ENCODE measurements at regions not wholly inside any gene's neighbourhood (a gene's known extent, or its start where the extent isn't known, plus 50 kb on each side); places are given as distances from the start of the nearest gene placed in this dataset.

GRCh38 chrX:33273535-33273934, 62.2 kb upstream of the DMD start:
- FAIRE-seq (no peak), DNase-seq (ENCODE audit: low read depth, low spot score) (no peak)

GRCh38 chrX:33272986-33273385, 61.6 kb upstream of the DMD start:
- dilution Hi-C loops (cut with MboI; ENCODE audit: extremely low pct_ligation_motif_present, low sequenced_read_pairs) = no loop called here
- no peak for DNase-seq (ENCODE audit: low read depth, low spot score)

More at GRCh38 chrX:33273535-33273934, 62.2 kb upstream of the DMD start:
- H3K27me3 ChIP-seq (ENCODE audit: control insufficient read depth, extremely low read depth, insufficient read depth, low read length) = no peaks in the 10 kb centered on the region
- no peak overlapping the region for H3K27ac ChIP-seq (ENCODE audit: control insufficient read depth, insufficient read depth, low read length)
- H3K36me3 ChIP-seq (ENCODE audit: control insufficient read depth in 2 of 2, extremely low read depth in 1 of 2, insufficient read depth in 2 of 2, low read length in 2 of 2) = no peaks in the 10 kb centered on the region
- no peaks in the 10 kb centered on the region for H3K9me3 ChIP-seq (ENCODE audit: control insufficient read depth, low read depth, low read length)
- peaks cover 4% of the 10 kb centered on the region for H3K4me1 ChIP-seq (ENCODE audit: control insufficient read depth, extremely low read depth, insufficient read depth, low read length)
- no peak overlapping the region for H2AFZ ChIP-seq (ENCODE audit: control insufficient read depth, low read length)
- dilution Hi-C loops (cut with MboI; ENCODE audit: extremely low pct_ligation_motif_present, low sequenced_read_pairs) = no loop called here
- H4K20me1 ChIP-seq (ENCODE audit: control insufficient read depth, extremely low read depth, insufficient read depth, low read length) = no peaks in the 10 kb centered on the region
- H3K79me2 ChIP-seq (ENCODE audit: control insufficient read depth, insufficient read depth, low read length) = no peaks in the 10 kb centered on the region
- no peak overlapping the region for H3K4me2 ChIP-seq (ENCODE audit: control insufficient read depth, extremely low read depth, insufficient read depth, low read depth, low read length)
- H3K9me1 ChIP-seq (ENCODE audit: control insufficient read depth, extremely low read depth, insufficient read depth, low read length) = no peaks in the 10 kb centered on the region
- H3K9ac ChIP-seq (ENCODE audit: control insufficient read depth, extremely low read depth, insufficient read depth, low read length) = no peak overlapping the region
- TF ChIP-seq EZH2 (IDR thresholded peaks at IDR 0.05; ENCODE audit: low read length) (no peak), CTCF (optimal IDR thresholded peaks at IDR 0.05 in 1 of 3, IDR thresholded peaks at IDR 0.05 in 1 of 3, conservative IDR thresholded peaks at IDR 0.05 in 1 of 3; ENCODE audit: extremely low read depth in 1 of 3, insufficient read depth in 2 of 3, low read length in 3 of 3) (no peak)
- no peak overlapping the region for H3K4me3 ChIP-seq (ENCODE audit: control insufficient read depth in 2 of 3, extremely low read depth in 1 of 3, insufficient read depth in 2 of 3, low read depth in 1 of 3, low read length in 3 of 3)

More at GRCh38 chrX:33272986-33273385, 61.6 kb upstream of the DMD start:
- no peak for TF ChIP-seq EZH2 (IDR thresholded peaks at IDR 0.05; ENCODE audit: low read length)
- no peak for TF ChIP-seq CTCF (optimal IDR thresholded peaks at IDR 0.05 in 1 of 3, IDR thresholded peaks at IDR 0.05 in 1 of 3, conservative IDR thresholded peaks at IDR 0.05 in 1 of 3; ENCODE audit: extremely low read depth in 1 of 3, insufficient read depth in 2 of 3, low read length in 3 of 3)
- H3K79me2 ChIP-seq (ENCODE audit: control insufficient read depth, insufficient read depth, low read length) = no peaks in the 10 kb centered on the region
- no peak overlapping the region for H3K27ac ChIP-seq (ENCODE audit: control insufficient read depth, insufficient read depth, low read length)
- H4K20me1 ChIP-seq (ENCODE audit: control insufficient read depth, extremely low read depth, insufficient read depth, low read length) = no peaks in the 10 kb centered on the region
- H3K27me3 ChIP-seq (ENCODE audit: control insufficient read depth, extremely low read depth, insufficient read depth, low read length) = no peaks in the 10 kb centered on the region
- no peaks in the 10 kb centered on the region for H3K9me3 ChIP-seq (ENCODE audit: control insufficient read depth, low read depth, low read length)
- no peak for FAIRE-seq
- H3K4me1 ChIP-seq (ENCODE audit: control insufficient read depth, extremely low read depth, insufficient read depth, low read length) = peaks cover 4% of the 10 kb centered on the region
- no peak overlapping the region for H3K4me2 ChIP-seq (ENCODE audit: control insufficient read depth, extremely low read depth, insufficient read depth, low read depth, low read length)
- H3K4me3 ChIP-seq (ENCODE audit: control insufficient read depth in 2 of 3, extremely low read depth in 1 of 3, insufficient read depth in 2 of 3, low read depth in 1 of 3, low read length in 3 of 3) = no peak overlapping the region
- H3K36me3 ChIP-seq (ENCODE audit: control insufficient read depth in 2 of 2, extremely low read depth in 1 of 2, insufficient read depth in 2 of 2, low read length in 2 of 2) = no peaks in the 10 kb centered on the region
- H3K9ac ChIP-seq (ENCODE audit: control insufficient read depth, extremely low read depth, insufficient read depth, low read length) = no peak overlapping the region
- H3K9me1 ChIP-seq (ENCODE audit: control insufficient read depth, extremely low read depth, insufficient read depth, low read length) = no peaks in the 10 kb centered on the region
- no peak overlapping the region for H2AFZ ChIP-seq (ENCODE audit: control insufficient read depth, low read length)
